NCI-H1930 (cell line): ENCODE measurements at regions not wholly inside any gene's neighbourhood (a gene's known extent, or its start where the extent isn't known, plus 50 kb on each side); places are given as distances from the start of the nearest gene placed in this dataset.

Experiments
- DNase-seq, 2 experiments: peaks; one replicate each; lab custom pipeline; 2025; lab: John Stamatoyannopoulos, UW

DNA sequence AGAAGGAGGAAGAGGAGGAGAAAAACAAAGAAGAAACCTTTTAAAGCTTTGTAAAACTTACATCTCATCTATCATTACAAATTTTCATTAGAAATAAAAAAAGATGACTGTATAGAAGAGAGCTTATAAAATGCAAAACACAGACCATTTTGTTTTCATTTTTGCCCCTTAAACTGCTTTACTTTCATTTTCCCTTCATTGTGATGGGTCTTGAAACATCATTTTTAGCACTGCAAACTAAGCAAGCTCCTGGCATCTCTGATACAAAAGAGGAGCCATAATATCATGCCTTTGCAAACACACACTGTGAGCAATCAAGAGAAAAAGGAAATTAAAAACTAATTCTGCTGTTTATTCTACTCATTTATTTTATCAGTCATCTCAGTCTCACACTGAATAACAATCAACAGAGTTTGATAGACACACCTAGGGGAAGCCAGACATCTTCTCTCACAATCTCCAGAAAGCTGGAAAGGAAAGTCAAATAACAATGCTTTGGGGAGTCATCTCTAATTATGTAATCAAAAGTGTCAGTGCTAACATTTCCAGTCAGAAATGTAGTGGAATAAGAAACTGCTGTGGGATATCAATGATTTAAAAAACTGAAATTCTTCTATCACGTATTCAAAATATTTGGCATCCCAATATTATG lies 467.7 kb upstream of the FAT3 start:
- DNase-seq: no peak

GRCh38 chr11:91755951-91756707 lies 468.5 kb upstream of the FAT3 start:
- no peak for DNase-seq

DNA sequence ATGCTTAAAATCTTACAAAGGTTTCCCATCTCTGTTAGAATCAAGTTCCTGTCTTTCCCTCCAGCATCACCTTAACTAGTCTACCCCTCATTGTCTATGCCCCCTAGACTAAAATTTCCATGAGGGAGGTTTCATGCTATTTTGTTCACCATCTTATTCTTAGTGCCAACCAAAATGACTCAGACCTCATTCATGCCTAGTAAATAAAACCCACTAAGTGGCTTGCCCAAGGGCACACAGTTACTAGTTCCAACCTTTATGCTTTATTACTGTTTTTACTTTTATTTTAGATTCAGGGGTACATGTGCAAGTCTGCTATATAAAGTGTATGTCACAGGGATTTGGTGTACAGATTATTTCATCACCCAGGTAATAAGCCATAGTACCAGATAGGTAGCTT lies 469.1 kb upstream of the FAT3 start:
- DNase-seq: no peak

GRCh38 chr11:91749251-91749650 lies 475.4 kb upstream of the FAT3 start:
- no peak for DNase-seq

GRCh38 chr11:91742155-91742554 lies 482.5 kb upstream of the FAT3 start:
- DNase-seq: no peak

DNA sequence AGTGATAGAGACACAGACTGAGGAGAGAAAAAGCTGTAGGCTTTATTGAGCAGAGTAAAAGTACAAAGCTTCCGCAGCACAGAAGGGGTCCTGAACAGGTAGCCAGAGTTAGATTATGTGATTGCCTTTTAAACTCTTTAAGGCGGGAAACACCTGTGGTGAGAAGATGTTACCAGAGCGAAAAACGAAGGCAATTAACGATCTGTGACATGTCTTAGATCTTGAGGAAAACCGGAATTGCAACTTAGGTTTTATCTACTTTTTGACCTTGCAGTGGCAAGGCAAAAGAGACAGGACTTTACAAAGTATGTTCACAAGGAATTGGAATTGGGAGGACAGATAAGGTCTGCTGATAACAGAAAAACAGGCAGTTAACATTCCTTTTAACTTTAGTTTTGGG lies 493.6 kb upstream of the FAT3 start:
- no peak for DNase-seq

DNA sequence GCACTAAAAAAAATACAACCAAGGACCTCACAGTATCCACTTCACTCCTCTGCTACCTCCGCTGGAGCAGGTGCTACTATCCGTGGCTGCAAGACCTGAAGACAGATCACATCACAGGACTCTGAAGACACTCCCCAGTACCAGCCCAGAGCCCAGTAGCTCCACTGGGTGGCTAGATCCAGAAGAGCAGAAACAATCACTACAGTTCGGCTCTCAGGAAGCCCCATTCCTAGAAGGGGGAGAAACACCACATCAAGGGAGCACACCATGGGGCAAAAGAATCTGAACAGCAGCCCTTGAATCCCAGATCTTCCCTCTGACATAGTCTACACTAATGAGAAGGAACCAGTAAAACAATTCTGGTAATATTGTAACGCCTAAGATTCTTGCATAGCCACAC lies 494.0 kb upstream of the FAT3 start:
- DNase-seq: no peak

GRCh38 chr11:91730057-91730456 lies 494.6 kb upstream of the FAT3 start:
- no peak for DNase-seq

- DNase-seq: no peak
Measured at GRCh38 chr11:91717169-91717568, 507.4 kb upstream of the FAT3 start.

GRCh38 chr11:91707652-91708482 lies 516.8 kb upstream of the FAT3 start:
- no peak for DNase-seq

DNA sequence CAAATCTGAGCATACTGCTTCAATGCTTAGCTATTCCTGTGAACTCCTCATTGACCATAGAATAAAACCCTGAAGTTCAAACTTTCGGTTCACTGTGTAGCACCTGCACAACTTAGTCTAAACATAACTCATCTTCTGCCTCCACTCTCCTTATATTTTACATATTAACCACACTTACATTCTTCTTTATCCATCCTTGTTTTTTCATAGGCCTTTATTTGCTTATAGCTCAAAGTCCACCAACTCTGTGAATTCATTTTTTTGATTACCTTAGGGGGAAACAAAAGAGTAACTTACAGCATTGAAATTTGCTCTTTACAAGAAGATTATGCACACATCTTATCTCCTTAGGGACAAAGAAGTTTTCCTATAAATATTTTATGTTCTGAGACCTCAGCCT lies 521.6 kb upstream of the FAT3 start:
- no peak for DNase-seq

GRCh38 chr11:91700854-91701253 lies 523.8 kb upstream of the FAT3 start:
- no peak for DNase-seq

- DNase-seq: no peak
Measured at GRCh38 chr11:91698845-91699244, 525.8 kb upstream of the FAT3 start.

DNA sequence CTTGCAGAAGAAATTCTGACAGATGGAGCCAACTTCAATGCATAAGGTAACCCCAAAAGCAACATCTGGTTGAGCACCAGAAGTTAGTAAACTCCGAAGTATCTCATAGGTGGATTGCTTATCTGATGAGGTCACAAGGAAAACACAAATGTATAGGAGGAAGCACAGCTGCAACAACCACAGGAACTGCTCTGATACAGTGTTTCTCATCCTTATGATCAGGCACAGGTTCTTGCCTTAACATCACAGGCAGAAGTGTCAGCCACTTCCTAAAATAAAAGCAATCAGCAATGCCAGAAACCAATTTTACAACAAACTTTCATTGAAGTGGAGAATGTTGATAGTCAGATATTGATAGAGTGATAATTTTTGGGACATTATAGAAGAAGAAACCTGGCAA lies 530.3 kb upstream of the FAT3 start:
- no peak for DNase-seq

DNA sequence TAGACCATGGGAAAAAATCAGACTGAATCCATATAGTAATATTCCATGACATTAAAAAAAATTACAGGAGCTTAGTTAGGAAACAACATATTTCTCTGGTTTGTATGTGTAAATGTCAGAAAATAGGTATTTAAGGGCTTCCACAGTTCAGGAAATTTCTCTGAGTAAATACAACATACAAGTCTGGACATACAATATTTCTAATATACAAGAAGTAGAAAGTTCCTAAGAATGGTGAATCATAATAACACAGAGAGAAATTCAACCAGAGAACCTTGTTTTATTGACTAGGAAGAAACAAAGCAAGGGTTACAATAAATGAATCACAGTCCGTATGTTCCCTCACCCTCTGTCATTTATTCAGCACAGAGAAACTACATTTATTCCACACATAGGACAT lies 532.7 kb upstream of the FAT3 start:
- DNase-seq: no peak

- no peak for DNase-seq
Measured at GRCh38 chr11:91688672-91689071, 535.9 kb upstream of the FAT3 start.

DNA sequence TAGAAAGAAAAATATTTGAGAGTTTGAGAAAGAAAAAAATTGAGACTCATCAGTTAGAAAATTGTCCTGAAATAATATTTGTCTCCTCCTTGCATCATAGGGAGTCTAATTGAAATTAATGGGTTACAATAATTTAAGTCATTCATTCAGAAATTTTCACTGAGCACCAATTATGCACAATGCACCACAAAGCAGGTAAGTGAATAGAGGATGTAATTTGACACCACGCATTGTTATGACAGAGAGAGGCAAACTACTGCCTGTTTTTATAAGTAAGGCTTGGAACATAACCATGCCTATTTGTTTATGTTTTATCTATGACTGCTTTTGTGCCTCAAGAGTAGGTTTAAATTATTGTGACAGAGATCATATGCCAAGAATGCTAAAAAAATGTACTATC lies 537.9 kb upstream of the FAT3 start:
- peak; percentile 56 to 66 for DNase-seq

DNA sequence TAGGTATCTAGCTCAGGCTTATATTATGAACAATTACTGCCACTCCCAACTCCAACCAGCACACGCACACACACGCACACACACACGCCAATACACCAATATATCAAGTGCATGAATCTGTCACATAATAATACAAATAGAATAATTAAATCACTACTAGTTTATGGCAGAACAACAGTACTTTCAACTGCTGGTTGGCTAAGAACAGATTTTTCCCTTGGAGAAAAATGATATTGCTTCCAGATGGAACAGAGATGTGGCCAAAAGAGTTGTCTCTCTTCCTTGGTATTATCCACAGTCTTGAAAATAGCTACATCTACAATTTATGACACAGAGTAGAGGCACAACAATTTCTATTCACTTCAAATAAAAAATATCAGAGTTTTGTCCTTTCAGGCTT lies 538.3 kb upstream of the FAT3 start:
- no peak for DNase-seq

- no peak for DNase-seq
Measured at GRCh38 chr11:91673705-91674104, 550.9 kb upstream of the FAT3 start.

GRCh38 chr11:91664521-91664920 lies 560.1 kb upstream of the FAT3 start:
- DNase-seq: no peak

GRCh38 chr11:91660036-91660435 lies 564.6 kb upstream of the FAT3 start:
- no peak for DNase-seq

- no peak for DNase-seq
Measured at GRCh38 chr11:91654686-91655085, 569.9 kb upstream of the FAT3 start.
